GM23338 (cell line): ENCODE measurements at regions not wholly inside any gene's neighbourhood (a gene's known extent, or its start where the extent isn't known, plus 50 kb on each side); places are given as distances from the start of the nearest gene placed in this dataset.

Experiments
- CREB1 ChIP-seq: fragments of 250-450 bp; sonication (Bioruptor Pico); IDR thresholded peaks from 2 replicates; pipeline ENCODE4 v1.5.0; 2020; ENCODE audit warnings: low read depth, mild to moderate bottlenecking, moderate library complexity
- EZH2 ChIP-seq: fragments of 200-600 bp; sonication (generic); IDR thresholded peaks from one replicate; pipeline ENCODE4 v1.8.0; 2017; ENCODE audit warnings: antibody characterized with exemption, mild to moderate bottlenecking, low read depth; ENCODE audit not compliant: unreplicated experiment
- EZH2phosphoT487 ChIP-seq: fragments of 200-600 bp; sonication (generic); IDR thresholded peaks from one replicate; pipeline ENCODE4 v1.8.1; 2018; ENCODE audit warnings: antibody characterized with exemption; ENCODE audit not compliant: unreplicated experiment
- POLR2AphosphoS5 ChIP-seq: IDR thresholded peaks from 2 replicates; pipeline ENCODE4 v1.6.1; 2016; ENCODE audit warnings: antibody characterized with exemption, low read depth
- ZNF114 ChIP-seq: fragments of 250-450 bp; sonication (Bioruptor Pico); IDR thresholded peaks from 2 replicates; pipeline ENCODE4 v1.5.0; 2020; ENCODE audit warnings: mild to moderate bottlenecking, moderate library complexity
- TF ChIP-seq, protein P1 (sequence below), 2 experiments: fragments of 200-600 bp in 1 of 2; sonication (generic) in 1 of 2; conservative IDR thresholded peaks; 2 replicates each; pipeline versions ENCODE4 v1.5.1 to v1.6.1; 2016 to 2017; ENCODE audit warnings: antibody characterized with exemption in 2 of 2, low read depth in 2 of 2, mild to moderate bottlenecking in 2 of 2, moderate library complexity in 1 of 2
- TF ChIP-seq, protein P2 (sequence below): IDR thresholded peaks from one replicate; pipeline ENCODE4 v1.6.1; 2018; ENCODE audit warnings: antibody characterized with exemption; ENCODE audit not compliant: unreplicated experiment

DNA sequence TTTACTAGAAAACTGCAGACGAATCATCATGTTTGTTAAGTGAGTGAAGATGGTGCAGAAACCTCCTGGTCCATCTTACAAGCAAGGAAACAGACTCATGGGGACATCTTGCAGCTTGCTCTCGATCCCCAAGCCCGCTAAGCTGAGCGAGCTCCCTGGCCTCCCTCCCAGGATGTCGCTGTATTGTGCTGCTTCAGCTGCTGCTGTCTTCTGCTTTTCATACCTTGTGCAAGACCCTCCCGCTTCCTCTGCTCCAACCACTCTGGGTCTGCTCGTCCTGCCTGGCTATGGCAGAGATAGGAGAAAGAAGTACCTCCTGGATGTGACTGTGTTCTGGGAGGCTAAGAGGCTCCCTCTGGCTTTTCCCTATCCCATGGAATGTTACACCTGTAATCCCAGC lies 285.2 kb upstream of the FZD8 start:
- TF ChIP-seq, protein P1, sequence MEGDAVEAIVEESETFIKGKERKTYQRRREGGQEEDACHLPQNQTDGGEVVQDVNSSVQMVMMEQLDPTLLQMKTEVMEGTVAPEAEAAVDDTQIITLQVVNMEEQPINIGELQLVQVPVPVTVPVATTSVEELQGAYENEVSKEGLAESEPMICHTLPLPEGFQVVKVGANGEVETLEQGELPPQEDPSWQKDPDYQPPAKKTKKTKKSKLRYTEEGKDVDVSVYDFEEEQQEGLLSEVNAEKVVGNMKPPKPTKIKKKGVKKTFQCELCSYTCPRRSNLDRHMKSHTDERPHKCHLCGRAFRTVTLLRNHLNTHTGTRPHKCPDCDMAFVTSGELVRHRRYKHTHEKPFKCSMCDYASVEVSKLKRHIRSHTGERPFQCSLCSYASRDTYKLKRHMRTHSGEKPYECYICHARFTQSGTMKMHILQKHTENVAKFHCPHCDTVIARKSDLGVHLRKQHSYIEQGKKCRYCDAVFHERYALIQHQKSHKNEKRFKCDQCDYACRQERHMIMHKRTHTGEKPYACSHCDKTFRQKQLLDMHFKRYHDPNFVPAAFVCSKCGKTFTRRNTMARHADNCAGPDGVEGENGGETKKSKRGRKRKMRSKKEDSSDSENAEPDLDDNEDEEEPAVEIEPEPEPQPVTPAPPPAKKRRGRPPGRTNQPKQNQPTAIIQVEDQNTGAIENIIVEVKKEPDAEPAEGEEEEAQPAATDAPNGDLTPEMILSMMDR (conservative IDR thresholded peaks at IDR 0.05; ENCODE audit: low read depth in 2 of 2): no peak
- no peak for TF ChIP-seq EZH2phosphoT487
- no peak for TF ChIP-seq ZNF114
- TF ChIP-seq, protein P2, sequence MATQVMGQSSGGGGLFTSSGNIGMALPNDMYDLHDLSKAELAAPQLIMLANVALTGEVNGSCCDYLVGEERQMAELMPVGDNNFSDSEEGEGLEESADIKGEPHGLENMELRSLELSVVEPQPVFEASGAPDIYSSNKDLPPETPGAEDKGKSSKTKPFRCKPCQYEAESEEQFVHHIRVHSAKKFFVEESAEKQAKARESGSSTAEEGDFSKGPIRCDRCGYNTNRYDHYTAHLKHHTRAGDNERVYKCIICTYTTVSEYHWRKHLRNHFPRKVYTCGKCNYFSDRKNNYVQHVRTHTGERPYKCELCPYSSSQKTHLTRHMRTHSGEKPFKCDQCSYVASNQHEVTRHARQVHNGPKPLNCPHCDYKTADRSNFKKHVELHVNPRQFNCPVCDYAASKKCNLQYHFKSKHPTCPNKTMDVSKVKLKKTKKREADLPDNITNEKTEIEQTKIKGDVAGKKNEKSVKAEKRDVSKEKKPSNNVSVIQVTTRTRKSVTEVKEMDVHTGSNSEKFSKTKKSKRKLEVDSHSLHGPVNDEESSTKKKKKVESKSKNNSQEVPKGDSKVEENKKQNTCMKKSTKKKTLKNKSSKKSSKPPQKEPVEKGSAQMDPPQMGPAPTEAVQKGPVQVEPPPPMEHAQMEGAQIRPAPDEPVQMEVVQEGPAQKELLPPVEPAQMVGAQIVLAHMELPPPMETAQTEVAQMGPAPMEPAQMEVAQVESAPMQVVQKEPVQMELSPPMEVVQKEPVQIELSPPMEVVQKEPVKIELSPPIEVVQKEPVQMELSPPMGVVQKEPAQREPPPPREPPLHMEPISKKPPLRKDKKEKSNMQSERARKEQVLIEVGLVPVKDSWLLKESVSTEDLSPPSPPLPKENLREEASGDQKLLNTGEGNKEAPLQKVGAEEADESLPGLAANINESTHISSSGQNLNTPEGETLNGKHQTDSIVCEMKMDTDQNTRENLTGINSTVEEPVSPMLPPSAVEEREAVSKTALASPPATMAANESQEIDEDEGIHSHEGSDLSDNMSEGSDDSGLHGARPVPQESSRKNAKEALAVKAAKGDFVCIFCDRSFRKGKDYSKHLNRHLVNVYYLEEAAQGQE: no peak
- TF ChIP-seq CREB1 (CRISPR knock-in tag): no peak
- TF ChIP-seq POLR2AphosphoS5: no peak
- no peak for TF ChIP-seq EZH2
